AG04450 (cell line): ENCODE measurements at regions not wholly inside any gene's neighbourhood (a gene's known extent, or its start where the extent isn't known, plus 50 kb on each side); places are given as distances from the start of the nearest gene placed in this dataset.
"Not testable (repeated sequence)": the region's sequence is repeated elsewhere in the genome, so short reads cannot be mapped to it uniquely, and the experiment has no call there.

Source experiments
- CTCF ChIA-PET: fragments of 300-600, 350-600 bp; formaldehyde crosslinking; extraction: SDS; loops from one replicate; lab custom pipeline; 2022; ENCODE audit warnings: antibody characterized with exemption, inconsistent platforms; lab: Charles Lee
- POLR2A ChIA-PET: fragments of 350-600 bp; formaldehyde crosslinking; extraction: SDS; loops from one replicate; lab custom pipeline; 2021; ENCODE audit warnings: antibody characterized with exemption, inconsistent platforms; lab: Yijun Ruan, JAX
- DNase-seq: peaks from one replicate; pipeline ENCODE4 v3.0.0-alpha.2; 2011; ENCODE audit warnings: low read depth, low spot score
- H3K27ac ChIP-seq: one replicate; pipeline ENCODE4 v1.5.1; 2012; ENCODE audit warnings: low read depth, low read length, control low read depth
- H3K27me3 ChIP-seq: one replicate; pipeline ENCODE4 v1.6.0; 2012; ENCODE audit warnings: low read length; ENCODE audit not compliant: control insufficient read depth, insufficient read depth
- H3K4me3 ChIP-seq: 2 replicates; pipeline ENCODE4 v1.5.1; 2011; ENCODE audit warnings: mild to moderate bottlenecking, low read depth, low read length, control low read depth
- H3K9me3 ChIP-seq: 2 replicates; pipeline ENCODE4 v1.5.1; 2012; ENCODE audit warnings: low read length; ENCODE audit not compliant: control insufficient read depth, insufficient read depth
- TF ChIP-seq, protein P1 (sequence below): IDR thresholded peaks from 2 replicates; pipeline ENCODE4 v1.5.1; 2011; ENCODE audit warnings: low read depth, low read length, control low read depth, inconsistent platforms

DNA sequence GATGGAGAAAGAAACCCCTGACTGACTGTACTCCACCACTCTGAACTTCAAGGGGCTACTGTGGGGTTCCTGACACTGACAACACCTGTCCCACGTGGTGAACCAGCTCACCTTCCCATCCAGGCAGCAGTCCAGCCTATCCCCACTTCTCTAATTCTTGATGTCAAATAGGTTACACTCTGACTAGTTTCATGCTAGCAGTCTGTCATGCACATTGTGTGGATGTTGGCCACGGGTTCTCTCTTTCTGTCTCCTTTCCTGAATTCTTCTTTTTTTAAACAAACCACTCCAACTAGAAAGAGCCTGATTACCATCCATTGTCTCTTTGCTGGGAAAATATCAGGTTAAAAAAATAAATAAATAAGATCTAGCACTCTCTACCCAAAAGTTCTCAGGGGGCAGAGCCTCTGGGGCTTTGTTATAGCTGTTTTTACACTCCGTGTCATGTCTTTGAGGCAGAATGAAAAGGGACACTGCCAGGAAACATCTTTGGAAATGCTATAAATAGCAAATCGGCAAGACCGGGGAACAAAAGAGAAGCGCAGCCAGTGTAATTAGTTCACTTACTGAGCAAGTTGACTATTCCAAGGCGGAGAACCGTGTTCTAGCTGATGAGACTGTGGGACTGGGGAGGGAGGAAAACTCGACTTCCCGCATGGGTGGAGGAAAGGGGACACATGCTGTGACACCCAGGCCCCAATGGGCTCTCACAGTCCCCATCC, 356.1 kb downstream of the OMA1 start:
- no peak overlapping the region for H3K27ac ChIP-seq
- ChIA-PET POLR2A (no interaction called here), CTCF (no interaction called here)
- no peak overlapping the region for H3K4me3 ChIP-seq
- TF ChIP-seq, protein P1, sequence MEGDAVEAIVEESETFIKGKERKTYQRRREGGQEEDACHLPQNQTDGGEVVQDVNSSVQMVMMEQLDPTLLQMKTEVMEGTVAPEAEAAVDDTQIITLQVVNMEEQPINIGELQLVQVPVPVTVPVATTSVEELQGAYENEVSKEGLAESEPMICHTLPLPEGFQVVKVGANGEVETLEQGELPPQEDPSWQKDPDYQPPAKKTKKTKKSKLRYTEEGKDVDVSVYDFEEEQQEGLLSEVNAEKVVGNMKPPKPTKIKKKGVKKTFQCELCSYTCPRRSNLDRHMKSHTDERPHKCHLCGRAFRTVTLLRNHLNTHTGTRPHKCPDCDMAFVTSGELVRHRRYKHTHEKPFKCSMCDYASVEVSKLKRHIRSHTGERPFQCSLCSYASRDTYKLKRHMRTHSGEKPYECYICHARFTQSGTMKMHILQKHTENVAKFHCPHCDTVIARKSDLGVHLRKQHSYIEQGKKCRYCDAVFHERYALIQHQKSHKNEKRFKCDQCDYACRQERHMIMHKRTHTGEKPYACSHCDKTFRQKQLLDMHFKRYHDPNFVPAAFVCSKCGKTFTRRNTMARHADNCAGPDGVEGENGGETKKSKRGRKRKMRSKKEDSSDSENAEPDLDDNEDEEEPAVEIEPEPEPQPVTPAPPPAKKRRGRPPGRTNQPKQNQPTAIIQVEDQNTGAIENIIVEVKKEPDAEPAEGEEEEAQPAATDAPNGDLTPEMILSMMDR, result no peak
- H3K9me3 ChIP-seq, result no peaks in the 10 kb centered on the region
- no peak for DNase-seq
- no peaks in the 10 kb centered on the region for H3K27me3 ChIP-seq

DNA sequence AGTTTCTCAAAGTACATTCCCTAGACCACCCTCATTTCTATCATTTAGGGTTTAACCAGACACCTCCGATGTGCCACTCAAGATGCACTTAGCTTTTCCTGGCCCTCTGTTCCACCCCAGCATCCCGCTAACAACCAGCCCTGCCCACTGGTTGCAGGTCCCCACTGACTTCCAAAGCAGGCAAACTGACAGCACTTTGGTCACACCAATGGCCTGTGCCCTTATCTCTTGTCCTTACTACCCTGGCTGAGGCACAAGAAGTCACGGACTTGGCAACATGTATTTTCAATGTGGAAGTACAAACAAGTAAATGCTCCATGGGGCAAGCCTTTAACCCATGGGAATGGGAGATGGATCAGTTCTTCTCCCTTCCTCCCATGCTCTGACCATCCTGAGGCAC, 357.1 kb downstream of the OMA1 start:
- POLR2A ChIA-PET, result no interaction called here

DNA sequence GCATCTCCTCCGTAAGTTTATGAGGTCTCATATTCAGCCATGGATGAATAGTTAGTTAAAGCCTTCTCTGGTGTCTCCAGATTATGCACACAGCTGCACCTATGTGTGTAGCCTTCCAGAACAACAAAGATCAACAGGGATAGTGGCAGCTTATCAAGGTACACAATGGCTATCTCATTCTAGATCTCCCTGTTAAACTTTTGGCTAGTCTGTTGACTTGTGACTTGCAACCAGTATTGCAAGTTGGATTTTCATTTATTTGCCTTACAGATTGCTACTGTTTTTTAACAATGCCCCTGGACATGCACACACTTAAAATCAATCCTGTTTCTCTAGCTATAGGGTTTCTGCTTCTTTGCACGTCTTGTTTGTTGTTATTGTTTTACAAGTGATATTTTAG, 363.2 kb downstream of the OMA1 start:
- Histone ChIP-seq H3K27me3 (no peaks in the 10 kb centered on the region), H3K9me3 (no peaks in the 10 kb centered on the region), H3K4me3 (no peak overlapping the region), H3K27ac (no peak overlapping the region)
- CTCF ChIA-PET, result no interaction called here
- TF ChIP-seq, protein P1, result no peak
- POLR2A ChIA-PET, result no interaction called here
- no peak for DNase-seq

More for the DNA sequence above, 357.1 kb downstream of the OMA1 start:
- Histone ChIP-seq H3K9me3 (no peaks in the 10 kb centered on the region), H3K27me3 (no peaks in the 10 kb centered on the region), H3K27ac (no peak overlapping the region), H3K4me3 (no peak overlapping the region)
- no peak for DNase-seq
- TF ChIP-seq, protein P1, result no peak
- CTCF ChIA-PET, result no interaction called here

DNA sequence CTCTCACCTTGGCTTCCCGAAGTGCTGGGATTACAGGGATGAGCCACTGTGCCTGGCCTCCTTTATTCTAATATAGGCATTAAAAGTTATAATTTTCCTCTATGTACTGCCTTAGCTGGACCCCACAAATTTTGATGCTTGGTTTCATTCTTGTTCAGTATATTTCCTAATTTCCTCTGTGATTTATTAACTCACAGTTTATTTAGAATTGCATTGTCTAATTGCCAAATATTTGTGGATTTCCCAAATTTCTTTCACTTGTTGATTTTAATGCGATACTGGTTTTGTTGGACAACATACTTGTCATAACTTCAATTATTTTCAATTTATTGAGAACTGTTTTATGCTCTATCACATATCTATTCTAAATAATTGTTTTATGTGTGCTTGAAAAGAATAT, 366.0 kb downstream of the OMA1 start:
- POLR2A ChIA-PET, result no interaction called here
- TF ChIP-seq, protein P1, result no peak
- CTCF ChIA-PET, result no interaction called here
- Histone ChIP-seq H3K27me3 (no peaks in the 10 kb centered on the region), H3K27ac (no peak overlapping the region), H3K4me3 (no peak overlapping the region), H3K9me3 (no peaks in the 10 kb centered on the region)
- DNase-seq, result no peak

DNA sequence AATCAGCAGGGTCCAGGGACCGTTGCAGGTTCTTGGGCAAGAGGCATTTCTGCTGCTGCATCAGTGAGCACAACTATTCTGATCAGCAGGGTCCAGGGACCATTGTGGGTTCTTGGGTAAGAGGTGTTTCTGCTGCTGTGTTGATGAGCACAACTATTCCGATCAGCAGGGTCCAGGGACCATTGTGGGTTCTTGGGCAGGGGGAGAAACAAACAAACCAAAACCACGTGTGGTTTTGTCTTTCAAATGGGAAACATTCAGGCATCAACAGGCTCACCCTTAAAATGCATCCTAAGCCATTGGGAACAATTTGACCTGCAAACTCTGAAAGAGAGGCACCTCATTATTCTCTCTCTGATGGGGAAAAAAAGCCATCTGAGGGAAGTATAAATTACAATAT, 377.4 kb downstream of the OMA1 start:
- POLR2A ChIA-PET, CTCF ChIA-PET: not testable (repeated sequence)

DNA sequence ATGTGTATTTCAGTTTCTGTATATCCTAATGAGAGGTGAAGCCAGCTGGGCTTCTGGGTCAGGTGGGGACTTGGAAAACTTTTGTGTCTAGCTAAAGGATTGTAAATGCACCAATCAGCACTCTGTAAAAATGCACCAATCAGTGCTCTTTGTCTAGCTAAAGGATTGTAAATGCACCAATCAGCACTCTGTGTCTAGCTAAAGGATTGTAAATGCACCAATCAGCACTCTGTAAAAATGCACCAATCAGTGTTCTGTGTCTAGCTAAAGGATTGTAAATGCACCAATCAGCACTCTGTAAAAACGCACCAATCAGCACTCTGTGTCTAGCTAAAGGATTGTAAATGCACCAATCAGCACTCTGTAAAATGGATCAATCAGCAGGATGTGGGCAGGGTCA, 379.4 kb downstream of the OMA1 start:
- DNase-seq, H3K27me3 ChIP-seq, H3K4me3 ChIP-seq, CTCF ChIA-PET, H3K27ac ChIP-seq, POLR2A ChIA-PET, H3K9me3 ChIP-seq: not testable (repeated sequence)

More for the DNA sequence above, 377.4 kb downstream of the OMA1 start:
- not testable (repeated sequence) for H3K27ac ChIP-seq, H3K9me3 ChIP-seq, H3K27me3 ChIP-seq, H3K4me3 ChIP-seq, DNase-seq
